HPDE6-E6E7 (cell line): ENCODE measurements at regions not wholly inside any gene's neighbourhood (a gene's known extent, or its start where the extent isn't known, plus 50 kb on each side); places are given as distances from the start of the nearest gene placed in this dataset.

Experiments
- DNase-seq: peaks from one replicate; pipeline ENCODE4 v3.0.0; 2011; ENCODE audit warnings: missing footprints; ENCODE audit errors: extremely low spot score

DNA sequence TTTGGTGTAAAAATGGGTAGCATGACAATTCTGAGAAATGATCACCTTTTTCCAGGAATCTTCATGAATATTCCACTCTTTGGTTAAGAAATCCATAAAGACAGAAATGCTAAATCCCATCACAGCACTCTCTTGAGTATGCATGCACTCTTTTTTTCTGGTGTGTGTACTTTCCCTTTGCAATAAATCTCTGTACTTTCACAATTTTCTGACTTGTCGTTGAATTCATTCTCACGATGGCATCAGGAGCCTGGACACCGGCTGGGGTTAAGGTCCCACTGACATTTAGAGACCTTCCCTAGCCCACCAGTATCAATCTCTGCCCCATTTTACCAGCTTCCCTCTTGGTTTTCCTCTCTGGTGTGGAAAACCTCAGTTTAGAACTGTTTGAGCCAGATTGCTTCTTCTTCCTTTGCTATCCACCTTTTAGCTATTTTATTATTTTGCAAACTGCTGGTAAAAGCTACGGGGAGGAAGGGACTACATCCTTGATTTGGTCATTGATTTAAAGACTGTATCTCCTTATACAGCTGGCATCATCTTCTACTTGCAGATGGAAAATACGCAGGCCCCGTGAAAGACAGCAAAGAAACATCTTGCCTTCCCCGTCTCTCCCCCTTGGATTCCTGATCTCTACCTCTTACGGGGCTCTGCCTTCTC lies 59.9 kb upstream of the ZFR start:
- no peak for DNase-seq

DNA sequence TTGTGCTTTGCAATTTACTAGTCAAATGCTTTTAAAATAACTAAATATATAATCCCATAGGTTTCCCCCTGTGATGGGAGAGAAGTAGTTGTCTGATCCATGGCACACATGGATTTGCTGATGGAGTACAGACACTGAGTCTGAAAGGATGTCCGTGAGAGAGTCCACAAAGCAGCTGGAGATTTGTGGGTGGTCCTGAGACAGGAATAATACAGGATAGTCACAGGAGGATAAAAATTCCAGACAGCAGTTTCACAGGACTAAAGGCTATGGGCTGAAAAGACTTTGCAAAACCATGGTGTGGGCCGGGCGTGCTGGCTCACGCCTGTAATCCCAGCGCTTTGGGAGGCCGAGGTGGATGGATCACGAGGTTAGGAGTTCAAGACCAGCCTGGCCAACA lies 58.7 kb upstream of the ZFR start:
- no peak for DNase-seq

DNA sequence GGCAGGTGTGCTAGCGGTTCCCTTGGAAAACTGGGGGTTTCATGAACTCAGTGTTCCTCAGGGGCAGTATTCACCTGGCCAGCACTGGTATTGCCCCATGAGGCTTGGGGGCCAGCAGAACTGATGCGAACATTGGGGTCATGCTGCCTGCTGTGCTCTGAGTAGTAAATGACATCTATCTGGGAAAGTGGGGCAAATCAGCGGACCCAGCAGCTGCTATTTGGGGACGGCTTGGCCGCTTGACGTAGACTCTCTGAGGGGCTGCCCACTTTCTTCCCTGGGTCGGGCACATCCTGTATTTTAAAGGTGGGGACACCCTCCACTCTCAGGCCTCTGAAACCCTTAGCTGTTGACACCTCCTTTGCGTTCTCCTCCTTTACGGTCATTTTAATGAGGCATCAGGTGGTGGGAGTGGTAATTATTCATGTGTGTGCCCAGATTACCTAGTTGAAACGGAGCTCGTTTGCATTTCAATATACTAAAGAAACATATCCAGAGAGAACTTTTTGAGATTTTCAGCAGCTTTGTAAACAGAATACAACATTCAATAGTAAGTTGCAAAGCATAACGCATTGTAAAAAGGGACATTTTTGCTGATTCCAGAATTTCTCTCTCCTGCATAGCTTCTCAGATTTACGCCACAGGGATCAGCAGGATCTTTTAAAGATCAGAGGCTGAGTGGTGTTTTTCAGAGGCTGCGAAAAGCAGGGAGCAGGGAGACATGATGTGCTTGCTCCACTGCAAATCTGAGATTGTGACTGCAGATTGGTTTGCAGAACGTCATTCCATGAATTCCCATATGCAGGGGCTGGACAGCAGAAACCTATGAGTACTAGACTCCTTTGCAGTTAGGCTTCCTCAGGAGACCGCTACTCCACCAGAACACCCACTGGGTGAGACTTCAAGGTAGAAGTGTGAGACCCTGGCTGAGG lies 56.8 kb upstream of the ZFR start:
- DNase-seq = no peak

DNA sequence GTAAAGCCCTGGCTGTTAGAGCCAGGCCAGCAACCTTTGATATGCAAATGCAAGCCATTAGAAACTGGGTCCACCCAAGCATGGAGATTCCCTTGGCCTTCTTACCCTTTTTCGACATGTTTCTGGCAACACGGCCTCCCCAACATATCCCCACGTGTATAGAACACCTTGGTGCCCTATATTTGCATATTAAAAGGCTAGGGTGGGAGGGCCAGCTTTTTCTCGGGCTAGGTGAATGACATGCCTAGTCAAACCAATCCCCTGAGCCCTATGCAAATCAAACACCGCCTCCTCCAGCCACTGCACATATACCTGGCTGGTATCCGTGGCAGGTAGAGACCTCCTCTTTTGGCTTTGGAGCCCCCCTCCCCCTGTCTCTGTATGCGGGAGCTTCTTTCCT lies 55.6 kb upstream of the ZFR start:
- no peak for DNase-seq

DNA sequence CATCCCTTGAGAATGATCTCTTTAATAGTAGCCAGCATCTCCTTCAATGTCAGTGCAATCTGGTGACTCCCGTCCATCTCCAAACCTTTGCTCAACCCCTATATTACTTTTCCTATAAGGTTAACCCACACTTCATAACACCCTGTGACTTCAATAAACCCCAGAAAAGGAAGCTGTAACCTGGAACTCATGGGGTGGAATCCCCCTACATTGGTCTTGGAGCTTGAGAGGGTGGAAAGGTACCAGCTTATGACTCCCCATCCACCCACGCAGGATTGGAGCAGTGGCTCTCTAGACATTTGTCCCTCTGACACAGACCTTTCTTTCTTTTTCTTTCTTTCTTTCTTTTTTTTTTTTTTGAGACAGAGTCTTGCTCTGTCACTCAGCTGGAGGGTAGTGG lies 54.7 kb upstream of the ZFR start:
- no peak for DNase-seq

DNA sequence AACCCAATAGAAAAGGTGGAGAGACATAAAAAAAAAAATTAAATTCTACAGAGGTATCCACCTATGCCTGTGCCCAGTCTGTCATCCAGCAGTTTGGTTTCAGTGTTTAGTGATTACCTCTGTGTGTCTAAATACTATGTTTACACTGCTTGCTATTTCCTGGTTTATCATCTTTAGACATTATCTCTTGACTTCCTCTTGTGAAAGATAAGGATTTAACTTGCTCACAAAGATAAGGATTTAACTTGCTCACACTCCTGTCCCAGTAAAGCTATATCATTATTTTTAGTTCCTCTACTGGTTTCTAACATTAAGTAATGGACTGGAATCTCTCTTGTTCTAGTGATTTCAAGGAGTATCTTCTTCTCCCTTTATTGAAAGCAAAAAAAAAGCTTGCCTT lies 53.9 kb upstream of the ZFR start:
- no peak for DNase-seq

DNA sequence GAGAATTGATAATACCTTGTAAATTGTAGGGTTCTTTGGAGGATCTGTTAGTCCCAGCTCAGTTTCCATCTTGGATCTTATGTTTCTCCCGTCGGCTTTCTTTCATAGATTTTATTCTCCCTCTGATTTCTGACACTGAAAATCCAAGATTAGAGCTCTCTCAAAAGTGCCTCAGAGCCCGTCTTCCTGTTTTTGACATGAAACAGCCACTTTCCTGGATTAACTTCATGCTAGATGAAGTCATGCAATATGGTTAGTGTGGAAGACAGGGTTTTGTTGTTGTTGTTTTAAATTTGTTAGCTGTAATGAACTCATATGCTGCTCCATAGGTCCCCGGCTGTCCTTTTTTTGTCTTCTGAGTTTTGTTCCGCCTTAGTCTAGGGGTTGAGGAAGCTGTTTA lies 51.6 kb upstream of the ZFR start:
- DNase-seq = no peak

DNA sequence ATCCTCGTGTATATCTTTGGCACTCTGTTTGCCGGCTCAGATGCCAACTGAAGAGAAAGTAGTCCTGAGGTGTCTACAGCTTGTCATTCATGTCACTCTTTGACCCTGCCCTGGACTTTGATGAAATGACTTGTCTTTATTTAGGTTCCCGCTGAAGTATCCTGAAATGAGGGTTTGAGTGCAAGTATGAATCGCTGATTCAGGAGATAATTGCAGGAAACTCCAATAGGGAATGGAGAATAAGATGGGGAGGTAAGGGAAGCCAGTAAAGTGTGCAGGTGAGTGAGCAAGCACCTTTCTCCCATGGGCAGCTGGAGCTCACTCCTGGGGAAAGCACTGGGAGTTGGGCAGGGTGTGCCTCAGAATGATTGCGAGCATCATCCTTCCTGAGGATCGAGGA lies 50.3 kb upstream of the ZFR start:
- DNase-seq = no peak
